ENCODE measurements at regions not wholly inside any gene's neighbourhood (a gene's known extent, or its start where the extent isn't known, plus 50 kb on each side); places are given as distances from the start of the nearest gene placed in this dataset.
"Not testable (repeated sequence)": the region's sequence is repeated elsewhere in the genome, so short reads cannot be mapped to it uniquely, and the experiment has no call there.

- TF ChIP-seq POLR2A (IDR thresholded peaks at IDR 0.05) (no peak), CTCF (IDR thresholded peaks at IDR 0.05) (no peak)
- no peaks in the 10 kb centered on the region for H3K36me3 ChIP-seq (ENCODE audit: low read depth, missing control alignments)
- no peaks in the 10 kb centered on the region for H3K27me3 ChIP-seq
- intact Hi-C loops (cut with DNase I; ENCODE audit: low total_unique reads): no loop called here
- H3K9me3 ChIP-seq: no peaks in the 10 kb centered on the region
- no peaks in the 10 kb centered on the region for H3K4me1 ChIP-seq
- no peak overlapping the region for H3K27ac ChIP-seq
- no peak overlapping the region for H3K4me3 ChIP-seq
- DNase-seq: no peak
- WGBS, 2 donors: 89 to 94% methylated on average over 3 of the region's 3 CpGs
These were observed 281.9 kb downstream of the UTRN start for GRCh38 chr6:144566868-144567615.

GRCh38 chr6:144568241-144568640 lies 283.1 kb downstream of the UTRN start:
- Histone ChIP-seq H3K36me3 (ENCODE audit: low read depth, missing control alignments) (no peaks in the 10 kb centered on the region), H3K27me3 (no peaks in the 10 kb centered on the region), H3K4me1 (no peaks in the 10 kb centered on the region), H3K27ac (no peak overlapping the region), H3K9me3 (no peaks in the 10 kb centered on the region), H3K4me3 (no peak overlapping the region)
- TF ChIP-seq CTCF (IDR thresholded peaks at IDR 0.05) (no peak), POLR2A (IDR thresholded peaks at IDR 0.05) (no peak)
- WGBS, 2 donors: 91% methylated on average over 8 of the region's 8 CpGs
- intact Hi-C loops (cut with DNase I; ENCODE audit: low total_unique reads): no loop called here
- no peak for DNase-seq

- DNase-seq; H3K4me1 ChIP-seq; intact Hi-C loops (cut with DNase I; ENCODE audit: low total_unique reads); H3K4me3 ChIP-seq; H3K27me3 ChIP-seq; H3K9me3 ChIP-seq; H3K27ac ChIP-seq; H3K36me3 ChIP-seq (ENCODE audit: low read depth, missing control alignments): not testable (repeated sequence)
- WGBS, 2 donors: 89 to 100% methylated on average over 1 of the region's 1 CpG
These were observed 287.4 kb downstream of the UTRN start for GRCh38 chr6:144572541-144572940.

GRCh38 chr6:144574796-144575195 lies 289.7 kb downstream of the UTRN start:
- Histone ChIP-seq H3K36me3 (ENCODE audit: low read depth, missing control alignments) (no peaks in the 10 kb centered on the region), H3K4me3 (no peak overlapping the region), H3K27me3 (no peaks in the 10 kb centered on the region), H3K27ac (no peak overlapping the region), H3K4me1 (no peaks in the 10 kb centered on the region), H3K9me3 (no peaks in the 10 kb centered on the region)
- intact Hi-C loops (cut with DNase I; ENCODE audit: low total_unique reads): no loop called here
- no peak for DNase-seq
- 94 to 95% methylated on average over 2 of the region's 2 CpGs for WGBS, 2 donors
- TF ChIP-seq CTCF (IDR thresholded peaks at IDR 0.05) (no peak), POLR2A (IDR thresholded peaks at IDR 0.05) (no peak)

GRCh38 chr6:144575327-144575726 lies 290.2 kb downstream of the UTRN start:
- Histone ChIP-seq H3K36me3 (ENCODE audit: low read depth, missing control alignments) (no peaks in the 10 kb centered on the region), H3K27ac (no peak overlapping the region), H3K4me3 (no peak overlapping the region), H3K9me3 (no peaks in the 10 kb centered on the region), H3K4me1 (no peaks in the 10 kb centered on the region), H3K27me3 (no peaks in the 10 kb centered on the region)
- TF ChIP-seq POLR2A (IDR thresholded peaks at IDR 0.05) (no peak), CTCF (IDR thresholded peaks at IDR 0.05) (no peak)
- DNase-seq: no peak
- intact Hi-C loops (cut with DNase I; ENCODE audit: low total_unique reads): no loop called here
- 95 to 96% methylated on average over 3 of the region's 3 CpGs for WGBS, 2 donors
